ENCODE measurements at regions not wholly inside any gene's neighbourhood (a gene's known extent, or its start where the extent isn't known, plus 50 kb on each side); places are given as distances from the start of the nearest gene placed in this dataset.

GRCh38 chr14:96747006-96747405 is 50.2 kb upstream of the VRK1 start:
- no peaks in the 10 kb centered on the region; a peak in 2 of 4 replicates for H3K4me1 ChIP-seq (ENCODE audit: control insufficient read depth in 1 of 2, insufficient read depth in 2 of 2, low read length in 2 of 2)
- H3K4me3 ChIP-seq (replicated peaks in 1 of 2; ENCODE audit: low read depth in 1 of 2, low read length in 2 of 2) = no peak overlapping the region
- POLR2A ChIA-PET = no interaction called here
- no peak overlapping the region for H3K27ac ChIP-seq (ENCODE audit: low read depth, low read length)
- TF ChIP-seq POLR2AphosphoS5 (IDR thresholded peaks at IDR 0.05; ENCODE audit: low read depth, low read length) (no peak), MAX (IDR thresholded peaks at IDR 0.05) (no peak), REST (IDR thresholded peaks at IDR 0.05; ENCODE audit: low read depth) (no peak), CBX3 (IDR thresholded peaks at IDR 0.05; ENCODE audit: low read depth) (no peak), FOSL1 (IDR thresholded peaks at IDR 0.05; ENCODE audit: low read depth) (no peak), ATF3 (IDR thresholded peaks at IDR 0.05) (no peak), RAD21 (IDR thresholded peaks at IDR 0.05; ENCODE audit: low read depth) (no peak), POLR2A (IDR thresholded peaks at IDR 0.05; ENCODE audit: borderline replicate concordance, extremely low read depth, insufficient read depth, insufficient read length) (no peak), CEBPB (IDR thresholded peaks at IDR 0.05; ENCODE audit: low read depth) (no peak), ZBTB33 (IDR thresholded peaks at IDR 0.05; ENCODE audit: extremely low read depth, insufficient replicate concordance, low read length) (no peak), SP1 (IDR thresholded peaks at IDR 0.05; ENCODE audit: low read depth) (no peak), EZH2 (IDR thresholded peaks at IDR 0.05) (no peak), ZNF274 (IDR thresholded peaks at IDR 0.05; ENCODE audit: low read depth, low read length) (no peak), EGR1 (IDR thresholded peaks at IDR 0.05; ENCODE audit: low read depth) (no peak), EZH2phosphoT487 (IDR thresholded peaks at IDR 0.05; ENCODE audit: borderline replicate concordance) (no peak)
- intact Hi-C loops (cut with micrococcal nuclease) = loop anchor here (10.0 kb wide), 1 partner anchor 388 kb away; no protein-coding TSS in a partner anchor
- DNase-seq (ENCODE audit: low read depth, low spot score) = no peak
- H3K79me2 ChIP-seq (ENCODE audit: insufficient read depth, low read length) = no peaks in the 10 kb centered on the region
- CTCF ChIA-PET = no interaction called here
- H3K36me3 ChIP-seq (ENCODE audit: control insufficient read depth in 1 of 2, insufficient read depth in 2 of 2, low read length in 2 of 2) = no peaks in the 10 kb centered on the region
- H3K9ac ChIP-seq (ENCODE audit: low read length) = no peak overlapping the region
- RAD21 ChIA-PET (ENCODE audit: low non-redundant PET in 1 of 2, low total read pairs in 2 of 2, uncharacterized antibody in 2 of 2, unreplicated experiment in 2 of 2) = no interaction called here
- BruUV-seq (replicated peaks) = no TSS peak
- no peaks in the 10 kb centered on the region for H3K9me3 ChIP-seq (ENCODE audit: control insufficient read depth in 1 of 2, insufficient read depth in 1 of 2, low read depth in 1 of 2, low read length in 2 of 2)
- H3K4me2 ChIP-seq (ENCODE audit: low read length) = no peak overlapping the region
- no peak for ATAC-seq
- H3K27me3 ChIP-seq (ENCODE audit: insufficient read depth, low read length) = no peaks in the 10 kb centered on the region
- no peaks in the 10 kb centered on the region for H3K9me2 ChIP-seq (ENCODE audit: insufficient read depth)
- no peak overlapping the region for H2AFZ ChIP-seq (ENCODE audit: low read depth, low read length, poor library complexity, severe bottlenecking)
- H4K20me1 ChIP-seq (ENCODE audit: insufficient read depth) = no peaks in the 10 kb centered on the region
